ENCODE measurements at regions not wholly inside any gene's neighbourhood (a gene's known extent, or its start where the extent isn't known, plus 50 kb on each side); places are given as distances from the start of the nearest gene placed in this dataset.

DNA sequence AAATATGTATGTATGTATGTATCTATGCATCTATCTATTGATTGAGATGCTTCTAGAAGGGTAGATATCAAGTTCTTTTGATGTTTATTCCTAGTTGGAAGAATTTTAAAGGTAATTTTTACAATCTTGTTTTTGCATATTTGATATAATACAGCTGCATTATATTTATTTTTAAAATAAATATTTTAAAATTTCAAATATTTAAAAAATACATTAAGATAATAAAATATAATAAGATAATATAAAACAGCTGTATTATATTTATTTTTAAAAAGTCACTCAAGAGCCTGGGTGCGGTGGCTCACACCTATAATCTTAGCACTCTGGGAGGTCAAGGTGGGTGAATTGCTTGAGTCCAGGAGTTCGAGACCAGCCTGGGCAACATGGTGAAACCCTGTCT, 92.5 kb downstream of the LIPG start:
- Histone ChIP-seq H3K4me3 (ENCODE audit: low read depth in 2 of 2, low read length in 1 of 2) (no peak overlapping the region), H3K4me1 (ENCODE audit: control insufficient read depth in 1 of 2, insufficient read depth in 2 of 2, low read depth in 1 of 2, low read length in 1 of 2) (no peaks in the 10 kb centered on the region; a peak in 1 of 4 replicates), H3K27ac (ENCODE audit: low read depth in 2 of 2, low read length in 1 of 2) (no peak overlapping the region), H2AFZ (ENCODE audit: low read depth) (no peak overlapping the region), H3K27me3 (ENCODE audit: insufficient read depth) (no peaks in the 10 kb centered on the region), H3K9me3 (no peaks in the 10 kb centered on the region), H3K36me3 (replicated peaks in 1 of 2; ENCODE audit: control insufficient read depth in 1 of 2, insufficient read depth in 2 of 2, low read length in 1 of 2) (no peaks in the 10 kb centered on the region), H4K20me1 (ENCODE audit: insufficient read depth) (no peaks in the 10 kb centered on the region), H3K79me2 (ENCODE audit: insufficient read depth) (no peaks in the 10 kb centered on the region), H3K9ac (no peak overlapping the region), H3F3A (replicated peaks; ENCODE audit: insufficient read depth) (peaks cover 14% of the 10 kb centered on the region), H3K4me2 (no peak overlapping the region), H3K9me2 (no peaks in the 10 kb centered on the region)
- POLR2A ChIA-PET: no interaction called here
- CTCF ChIA-PET: interaction anchor here (0.9 kb wide), 1 partner anchor 18 kb away, joined by 3 read pairs; no protein-coding TSS in a partner anchor
- no peak for DNase-seq
- 78% methylated on average over 2 of the region's 2 CpGs for WGBS (ENCODE audit: low lambda C conversion rate)
- no peak for TF ChIP-seq EP300 (IDR thresholded peaks at IDR 0.05; ENCODE audit: borderline replicate concordance in 1 of 2, low read depth in 1 of 2, low read length in 1 of 2)
- TF ChIP-seq, protein P1, sequence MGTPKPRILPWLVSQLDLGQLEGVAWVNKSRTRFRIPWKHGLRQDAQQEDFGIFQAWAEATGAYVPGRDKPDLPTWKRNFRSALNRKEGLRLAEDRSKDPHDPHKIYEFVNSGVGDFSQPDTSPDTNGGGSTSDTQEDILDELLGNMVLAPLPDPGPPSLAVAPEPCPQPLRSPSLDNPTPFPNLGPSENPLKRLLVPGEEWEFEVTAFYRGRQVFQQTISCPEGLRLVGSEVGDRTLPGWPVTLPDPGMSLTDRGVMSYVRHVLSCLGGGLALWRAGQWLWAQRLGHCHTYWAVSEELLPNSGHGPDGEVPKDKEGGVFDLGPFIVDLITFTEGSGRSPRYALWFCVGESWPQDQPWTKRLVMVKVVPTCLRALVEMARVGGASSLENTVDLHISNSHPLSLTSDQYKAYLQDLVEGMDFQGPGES (IDR thresholded peaks at IDR 0.05; ENCODE audit: low read depth, low read length): no peak
- TF ChIP-seq, protein P2, sequence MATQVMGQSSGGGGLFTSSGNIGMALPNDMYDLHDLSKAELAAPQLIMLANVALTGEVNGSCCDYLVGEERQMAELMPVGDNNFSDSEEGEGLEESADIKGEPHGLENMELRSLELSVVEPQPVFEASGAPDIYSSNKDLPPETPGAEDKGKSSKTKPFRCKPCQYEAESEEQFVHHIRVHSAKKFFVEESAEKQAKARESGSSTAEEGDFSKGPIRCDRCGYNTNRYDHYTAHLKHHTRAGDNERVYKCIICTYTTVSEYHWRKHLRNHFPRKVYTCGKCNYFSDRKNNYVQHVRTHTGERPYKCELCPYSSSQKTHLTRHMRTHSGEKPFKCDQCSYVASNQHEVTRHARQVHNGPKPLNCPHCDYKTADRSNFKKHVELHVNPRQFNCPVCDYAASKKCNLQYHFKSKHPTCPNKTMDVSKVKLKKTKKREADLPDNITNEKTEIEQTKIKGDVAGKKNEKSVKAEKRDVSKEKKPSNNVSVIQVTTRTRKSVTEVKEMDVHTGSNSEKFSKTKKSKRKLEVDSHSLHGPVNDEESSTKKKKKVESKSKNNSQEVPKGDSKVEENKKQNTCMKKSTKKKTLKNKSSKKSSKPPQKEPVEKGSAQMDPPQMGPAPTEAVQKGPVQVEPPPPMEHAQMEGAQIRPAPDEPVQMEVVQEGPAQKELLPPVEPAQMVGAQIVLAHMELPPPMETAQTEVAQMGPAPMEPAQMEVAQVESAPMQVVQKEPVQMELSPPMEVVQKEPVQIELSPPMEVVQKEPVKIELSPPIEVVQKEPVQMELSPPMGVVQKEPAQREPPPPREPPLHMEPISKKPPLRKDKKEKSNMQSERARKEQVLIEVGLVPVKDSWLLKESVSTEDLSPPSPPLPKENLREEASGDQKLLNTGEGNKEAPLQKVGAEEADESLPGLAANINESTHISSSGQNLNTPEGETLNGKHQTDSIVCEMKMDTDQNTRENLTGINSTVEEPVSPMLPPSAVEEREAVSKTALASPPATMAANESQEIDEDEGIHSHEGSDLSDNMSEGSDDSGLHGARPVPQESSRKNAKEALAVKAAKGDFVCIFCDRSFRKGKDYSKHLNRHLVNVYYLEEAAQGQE (IDR thresholded peaks at IDR 0.05; ENCODE audit: low read depth, low read length): no peak
- TF ChIP-seq, protein P3, sequence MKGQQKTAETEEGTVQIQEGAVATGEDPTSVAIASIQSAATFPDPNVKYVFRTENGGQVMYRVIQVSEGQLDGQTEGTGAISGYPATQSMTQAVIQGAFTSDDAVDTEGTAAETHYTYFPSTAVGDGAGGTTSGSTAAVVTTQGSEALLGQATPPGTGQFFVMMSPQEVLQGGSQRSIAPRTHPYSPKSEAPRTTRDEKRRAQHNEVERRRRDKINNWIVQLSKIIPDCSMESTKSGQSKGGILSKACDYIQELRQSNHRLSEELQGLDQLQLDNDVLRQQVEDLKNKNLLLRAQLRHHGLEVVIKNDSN (IDR thresholded peaks at IDR 0.05; ENCODE audit: borderline replicate concordance, low read depth): no peak

DNA sequence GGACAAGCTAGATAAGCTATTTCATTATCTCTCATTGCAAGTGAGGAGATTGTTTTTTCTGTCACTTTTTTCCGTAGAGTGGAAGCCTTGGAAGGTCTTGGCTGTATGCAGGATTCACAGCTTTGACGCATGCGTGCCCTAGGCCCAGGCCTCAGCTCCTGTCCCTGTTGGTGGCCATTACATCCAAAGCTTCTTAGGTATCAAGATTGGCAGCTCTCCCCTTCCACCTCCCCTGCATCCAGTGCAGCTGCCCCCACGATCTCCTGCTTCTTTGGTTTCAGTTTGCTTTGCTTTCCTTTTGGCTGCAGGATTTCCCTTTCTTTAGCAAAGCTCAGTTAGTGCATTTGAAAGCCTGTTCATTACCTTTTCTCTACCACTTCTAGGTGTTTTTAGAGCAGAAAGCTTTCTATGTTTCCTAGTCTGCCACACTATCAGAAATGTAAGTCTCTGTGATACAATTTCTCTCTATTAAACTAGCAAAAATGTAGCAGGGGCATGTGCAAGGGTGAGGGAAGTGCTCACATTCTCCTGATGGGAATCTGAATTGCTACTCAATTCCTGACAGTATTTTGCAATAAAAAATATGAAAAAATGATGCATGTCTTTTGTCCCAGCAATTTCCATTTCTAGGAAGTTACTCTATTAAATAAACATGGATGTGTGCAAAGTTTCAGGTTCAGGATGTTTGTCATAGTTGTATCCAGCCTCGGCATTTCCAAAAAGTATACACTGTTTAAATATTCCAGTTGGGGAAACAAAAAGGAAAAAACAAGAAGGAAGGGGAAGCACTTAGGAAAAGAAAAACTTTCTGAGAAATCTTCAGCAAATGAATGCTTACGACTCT, 91.2 kb downstream of the LIPG start:
- H4K20me1 ChIP-seq (ENCODE audit: insufficient read depth): no peaks in the 10 kb centered on the region
- H3K79me2 ChIP-seq (ENCODE audit: insufficient read depth): no peaks in the 10 kb centered on the region
- H3K4me3 ChIP-seq (ENCODE audit: low read depth in 2 of 2, low read length in 1 of 2): peak overlapping the region in 1 of 2 experiments; percentile 9; a peak in 1 of 4 replicates
- WGBS (ENCODE audit: low lambda C conversion rate): 77% methylated on average over 6 of the region's 6 CpGs
- H3K36me3 ChIP-seq (replicated peaks in 1 of 2; ENCODE audit: control insufficient read depth in 1 of 2, insufficient read depth in 2 of 2, low read length in 1 of 2): no peaks in the 10 kb centered on the region
- no peaks in the 10 kb centered on the region for H3K9me3 ChIP-seq
- no peaks in the 10 kb centered on the region for H3K9me2 ChIP-seq
- no peak for DNase-seq
- POLR2A ChIA-PET: no interaction called here
- peaks cover 0 to 3% of the 10 kb centered on the region in 2 experiments; a peak in 1 of 4 replicates for H3K4me1 ChIP-seq (ENCODE audit: control insufficient read depth in 1 of 2, insufficient read depth in 2 of 2, low read depth in 1 of 2, low read length in 1 of 2)
- H3K4me2 ChIP-seq: peak overlapping the region; percentile 58; the same call in 1 of the 2 replicates
- H2AFZ ChIP-seq (ENCODE audit: low read depth): peak overlapping the region; percentile 70
- no peak overlapping the region for H3K27ac ChIP-seq (ENCODE audit: low read depth in 2 of 2, low read length in 1 of 2)
- H3K27me3 ChIP-seq (ENCODE audit: insufficient read depth): no peaks in the 10 kb centered on the region
- no peak overlapping the region for H3K9ac ChIP-seq
- CTCF ChIA-PET: interaction anchor here (0.9 to 1.1 kb wide), 2 partner anchors 17 to 143 kb away, joined by 3 read pairs; no protein-coding TSS in a partner anchor
- H3F3A ChIP-seq (replicated peaks; ENCODE audit: insufficient read depth): peaks cover 14% of the 10 kb centered on the region
- TF ChIP-seq, protein P4, sequence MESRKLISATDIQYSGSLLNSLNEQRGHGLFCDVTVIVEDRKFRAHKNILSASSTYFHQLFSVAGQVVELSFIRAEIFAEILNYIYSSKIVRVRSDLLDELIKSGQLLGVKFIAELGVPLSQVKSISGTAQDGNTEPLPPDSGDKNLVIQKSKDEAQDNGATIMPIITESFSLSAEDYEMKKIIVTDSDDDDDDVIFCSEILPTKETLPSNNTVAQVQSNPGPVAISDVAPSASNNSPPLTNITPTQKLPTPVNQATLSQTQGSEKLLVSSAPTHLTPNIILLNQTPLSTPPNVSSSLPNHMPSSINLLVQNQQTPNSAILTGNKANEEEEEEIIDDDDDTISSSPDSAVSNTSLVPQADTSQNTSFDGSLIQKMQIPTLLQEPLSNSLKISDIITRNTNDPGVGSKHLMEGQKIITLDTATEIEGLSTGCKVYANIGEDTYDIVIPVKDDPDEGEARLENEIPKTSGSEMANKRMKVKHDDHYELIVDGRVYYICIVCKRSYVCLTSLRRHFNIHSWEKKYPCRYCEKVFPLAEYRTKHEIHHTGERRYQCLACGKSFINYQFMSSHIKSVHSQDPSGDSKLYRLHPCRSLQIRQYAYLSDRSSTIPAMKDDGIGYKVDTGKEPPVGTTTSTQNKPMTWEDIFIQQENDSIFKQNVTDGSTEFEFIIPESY (IDR thresholded peaks at IDR 0.05; ENCODE audit: borderline replicate concordance, low read depth): no peak
- TF ChIP-seq, protein P5, sequence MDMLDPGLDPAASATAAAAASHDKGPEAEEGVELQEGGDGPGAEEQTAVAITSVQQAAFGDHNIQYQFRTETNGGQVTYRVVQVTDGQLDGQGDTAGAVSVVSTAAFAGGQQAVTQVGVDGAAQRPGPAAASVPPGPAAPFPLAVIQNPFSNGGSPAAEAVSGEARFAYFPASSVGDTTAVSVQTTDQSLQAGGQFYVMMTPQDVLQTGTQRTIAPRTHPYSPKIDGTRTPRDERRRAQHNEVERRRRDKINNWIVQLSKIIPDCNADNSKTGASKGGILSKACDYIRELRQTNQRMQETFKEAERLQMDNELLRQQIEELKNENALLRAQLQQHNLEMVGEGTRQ (IDR thresholded peaks at IDR 0.05; ENCODE audit: borderline replicate concordance, low read depth, low read length): no peak
- TF ChIP-seq GATA2 (CRISPR knock-in tag; IDR thresholded peaks at IDR 0.05): no peak
- TF ChIP-seq, protein P6, sequence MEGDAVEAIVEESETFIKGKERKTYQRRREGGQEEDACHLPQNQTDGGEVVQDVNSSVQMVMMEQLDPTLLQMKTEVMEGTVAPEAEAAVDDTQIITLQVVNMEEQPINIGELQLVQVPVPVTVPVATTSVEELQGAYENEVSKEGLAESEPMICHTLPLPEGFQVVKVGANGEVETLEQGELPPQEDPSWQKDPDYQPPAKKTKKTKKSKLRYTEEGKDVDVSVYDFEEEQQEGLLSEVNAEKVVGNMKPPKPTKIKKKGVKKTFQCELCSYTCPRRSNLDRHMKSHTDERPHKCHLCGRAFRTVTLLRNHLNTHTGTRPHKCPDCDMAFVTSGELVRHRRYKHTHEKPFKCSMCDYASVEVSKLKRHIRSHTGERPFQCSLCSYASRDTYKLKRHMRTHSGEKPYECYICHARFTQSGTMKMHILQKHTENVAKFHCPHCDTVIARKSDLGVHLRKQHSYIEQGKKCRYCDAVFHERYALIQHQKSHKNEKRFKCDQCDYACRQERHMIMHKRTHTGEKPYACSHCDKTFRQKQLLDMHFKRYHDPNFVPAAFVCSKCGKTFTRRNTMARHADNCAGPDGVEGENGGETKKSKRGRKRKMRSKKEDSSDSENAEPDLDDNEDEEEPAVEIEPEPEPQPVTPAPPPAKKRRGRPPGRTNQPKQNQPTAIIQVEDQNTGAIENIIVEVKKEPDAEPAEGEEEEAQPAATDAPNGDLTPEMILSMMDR (IDR thresholded peaks at IDR 0.05): no peak
- no peak for TF ChIP-seq GABPA (IDR thresholded peaks at IDR 0.05; ENCODE audit: low read depth)
- TF ChIP-seq, protein P7, sequence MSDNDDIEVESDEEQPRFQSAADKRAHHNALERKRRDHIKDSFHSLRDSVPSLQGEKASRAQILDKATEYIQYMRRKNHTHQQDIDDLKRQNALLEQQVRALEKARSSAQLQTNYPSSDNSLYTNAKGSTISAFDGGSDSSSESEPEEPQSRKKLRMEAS (IDR thresholded peaks at IDR 0.05; ENCODE audit: low read depth): no peak
- TF ChIP-seq SIN3A (IDR thresholded peaks at IDR 0.05; ENCODE audit: borderline replicate concordance, low read depth, low read length): no peak
- no peak for TF ChIP-seq TAF1 (IDR thresholded peaks at IDR 0.05; ENCODE audit: borderline replicate concordance, low read depth, low read length)
- TF ChIP-seq CHD2 (IDR thresholded peaks at IDR 0.05; ENCODE audit: low read length, partially characterized antibody): no peak
